NCI-H510A treated with DMSO at 0.1 percent for 48 hours (cell line): ENCODE measurements at regions not wholly inside any gene's neighbourhood (a gene's known extent, or its start where the extent isn't known, plus 50 kb on each side); places are given as distances from the start of the nearest gene placed in this dataset.
A peak's percentile ranks its signal among the peaks of the same experiment; 100 is the strongest.

ENCODE experiments used
- DNase-seq: peaks from one replicate; lab custom pipeline; 2025; lab: John Stamatoyannopoulos, UW

- no peak for DNase-seq
Measured at GRCh38 chr5:92930057-92930456, 651.0 kb downstream of the NR2F1-AS1 start.

- DNase-seq = peak; percentile 57
Measured at GRCh38 chr5:92927291-92927778, 653.7 kb downstream of the NR2F1-AS1 start.

DNA sequence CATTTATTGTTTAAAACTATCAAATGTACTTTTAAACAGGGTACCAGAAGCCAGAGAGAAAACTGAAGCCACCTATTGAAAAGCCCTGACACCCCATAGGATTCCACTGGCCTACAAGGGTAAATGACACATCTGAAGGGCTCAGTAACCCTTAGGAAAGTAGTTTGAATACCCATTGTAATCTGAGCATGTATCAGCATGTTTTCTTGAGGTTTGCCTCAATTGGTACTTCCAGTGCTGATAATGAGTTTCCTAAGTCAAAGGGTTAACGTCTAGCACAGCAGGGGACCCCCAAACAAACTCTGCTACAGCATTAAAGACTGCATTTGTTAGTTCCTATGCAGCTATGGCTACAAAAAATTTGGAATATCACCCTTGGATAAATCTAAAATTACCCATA is 657.1 kb downstream of the NR2F1-AS1 start:
- DNase-seq = no peak

DNA sequence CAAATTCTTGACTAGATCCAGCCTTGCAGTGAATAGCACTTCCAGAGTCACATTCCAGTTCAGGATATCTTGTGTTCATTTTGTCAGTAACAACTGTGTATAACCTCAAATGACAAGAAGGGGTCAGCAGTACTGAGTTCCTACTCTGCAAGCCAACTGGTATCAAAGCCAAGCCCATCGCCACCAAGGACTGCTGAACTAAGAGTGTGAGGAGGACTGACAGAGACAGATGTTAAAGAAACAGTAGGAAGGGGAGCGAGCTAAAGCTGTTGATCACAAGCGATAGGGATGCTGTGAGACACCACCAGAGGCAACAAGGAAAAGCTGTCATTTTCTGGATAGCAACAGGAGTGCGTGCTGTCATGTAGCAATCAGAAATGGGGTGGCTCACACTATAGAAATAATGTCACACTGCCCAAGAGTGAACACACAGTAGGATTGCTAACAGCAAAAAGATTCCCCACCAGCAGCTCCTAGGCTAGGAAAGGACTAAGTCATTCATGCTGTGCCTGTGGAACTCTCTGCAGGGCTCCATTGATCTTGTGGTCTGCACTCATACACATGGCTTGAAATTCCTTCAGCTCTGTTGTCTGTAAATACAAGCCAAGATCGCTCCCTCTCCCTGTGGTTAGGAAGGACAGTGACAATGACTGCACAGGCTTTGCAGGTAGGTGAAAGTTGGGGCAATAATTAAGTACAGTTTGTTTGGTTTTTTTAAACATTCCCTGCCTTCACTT is 658.6 kb downstream of the NR2F1-AS1 start:
- DNase-seq = no peak

DNA sequence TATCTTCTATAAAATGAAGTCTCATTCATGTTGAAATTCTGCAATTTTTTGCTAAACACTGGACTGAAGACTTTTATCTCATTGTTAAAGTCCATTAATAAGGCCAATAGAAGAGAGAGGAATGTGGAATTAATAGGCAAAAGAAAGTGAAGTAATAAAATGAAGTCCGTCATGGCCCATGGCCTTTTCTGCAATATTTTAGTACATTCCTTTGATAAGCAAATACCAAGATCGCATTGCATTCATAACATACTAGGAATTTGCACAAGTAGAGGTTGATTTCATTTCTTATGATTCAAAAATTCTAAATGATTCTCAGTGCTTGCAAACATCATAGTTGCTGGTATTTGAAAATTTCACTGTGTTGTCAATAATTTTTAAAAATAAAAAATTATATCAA is 664.0 kb downstream of the NR2F1-AS1 start:
- no peak for DNase-seq

GRCh38 chr5:92916036-92916435 is 665.0 kb downstream of the NR2F1-AS1 start:
- DNase-seq = no peak

DNA sequence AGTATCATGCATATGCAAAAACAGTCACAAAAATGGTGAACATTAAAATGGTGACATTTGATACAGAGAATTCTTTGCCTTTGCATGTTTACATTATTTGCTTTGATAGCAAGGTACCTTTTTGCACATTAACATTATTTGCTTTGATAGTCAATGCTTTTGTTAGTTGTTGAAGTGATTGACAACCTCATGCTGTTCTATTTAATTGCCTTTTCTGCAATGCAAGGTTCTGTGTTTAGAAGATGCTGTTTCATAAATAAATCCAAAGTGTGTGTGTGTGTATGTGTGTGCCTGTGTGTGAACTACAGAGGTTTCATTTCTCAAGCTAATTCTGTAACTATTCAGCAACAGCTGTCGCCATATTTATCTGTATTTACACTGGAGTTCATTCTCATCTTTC is 668.7 kb downstream of the NR2F1-AS1 start:
- no peak for DNase-seq

DNA sequence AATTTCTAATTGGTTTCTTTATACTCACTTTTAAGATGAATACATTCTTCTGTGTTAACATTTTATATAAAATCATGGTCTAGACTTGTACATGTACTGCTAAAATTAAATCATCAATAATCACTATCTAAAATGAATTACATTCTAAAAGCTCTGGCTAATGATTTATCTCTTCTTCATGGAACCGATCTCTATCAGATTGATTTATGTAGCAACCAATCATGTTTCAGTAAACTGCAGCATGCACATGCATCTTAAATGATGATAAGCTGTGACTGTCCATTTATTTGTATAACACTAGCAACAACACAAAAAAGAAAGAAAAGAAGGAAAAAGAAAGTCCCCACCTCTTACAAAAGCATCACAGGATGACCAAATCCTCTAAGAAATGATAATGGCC is 669.2 kb downstream of the NR2F1-AS1 start:
- DNase-seq = no peak

DNA sequence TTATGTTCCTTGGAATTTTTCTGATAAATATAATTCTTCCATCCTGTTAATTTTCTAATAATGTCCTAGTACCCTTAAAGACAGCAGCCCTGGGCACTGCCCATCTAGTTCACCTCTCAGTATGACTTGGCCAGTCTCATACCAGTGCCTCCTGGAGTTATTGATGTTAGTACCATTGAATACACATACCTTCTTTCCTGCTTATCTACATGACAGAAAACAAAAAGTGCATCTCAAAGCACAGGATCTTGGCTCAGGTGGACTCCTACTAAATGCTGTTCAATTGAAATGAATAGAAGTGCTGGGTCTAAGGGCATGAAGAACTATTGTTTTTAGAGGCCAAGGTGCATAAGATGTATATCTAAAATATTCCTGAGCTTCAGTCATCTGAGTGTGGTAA is 669.7 kb downstream of the NR2F1-AS1 start:
- DNase-seq = no peak

- DNase-seq = no peak
Measured at GRCh38 chr5:92909602-92909962, 671.4 kb downstream of the NR2F1-AS1 start.

DNA sequence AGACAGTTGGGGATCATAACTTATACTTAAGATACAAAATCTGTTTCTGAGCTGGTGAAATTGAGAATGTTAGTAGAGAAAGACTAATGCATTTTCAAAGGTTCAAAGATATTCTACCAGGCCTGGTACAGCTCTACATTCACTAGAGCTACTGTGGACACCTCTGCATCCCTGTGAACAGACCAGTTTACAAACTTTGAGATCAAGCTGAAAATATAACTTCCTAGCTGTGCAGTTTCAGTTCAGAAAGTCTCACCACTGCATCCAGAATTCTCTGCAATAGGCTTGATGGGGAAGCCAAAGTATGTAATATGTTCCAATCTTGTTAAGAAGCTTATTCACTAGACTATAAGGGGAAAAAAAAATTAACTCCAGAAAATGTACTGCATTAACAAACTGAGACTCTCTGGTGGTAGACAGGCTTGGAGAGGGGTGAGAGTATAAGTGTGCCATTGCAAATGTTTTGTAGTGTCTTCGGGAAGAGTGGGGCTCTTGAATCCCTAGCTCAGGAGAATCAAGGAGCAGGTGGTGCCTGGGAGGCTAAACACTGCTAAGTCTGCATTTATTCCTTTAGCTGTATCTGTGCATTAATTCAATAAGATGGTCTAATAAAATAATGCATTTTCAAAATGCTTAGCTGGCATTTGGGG is 671.9 kb downstream of the NR2F1-AS1 start:
- no peak for DNase-seq

- DNase-seq = no peak
Measured at GRCh38 chr5:92907938-92908606, 672.9 kb downstream of the NR2F1-AS1 start.

DNA sequence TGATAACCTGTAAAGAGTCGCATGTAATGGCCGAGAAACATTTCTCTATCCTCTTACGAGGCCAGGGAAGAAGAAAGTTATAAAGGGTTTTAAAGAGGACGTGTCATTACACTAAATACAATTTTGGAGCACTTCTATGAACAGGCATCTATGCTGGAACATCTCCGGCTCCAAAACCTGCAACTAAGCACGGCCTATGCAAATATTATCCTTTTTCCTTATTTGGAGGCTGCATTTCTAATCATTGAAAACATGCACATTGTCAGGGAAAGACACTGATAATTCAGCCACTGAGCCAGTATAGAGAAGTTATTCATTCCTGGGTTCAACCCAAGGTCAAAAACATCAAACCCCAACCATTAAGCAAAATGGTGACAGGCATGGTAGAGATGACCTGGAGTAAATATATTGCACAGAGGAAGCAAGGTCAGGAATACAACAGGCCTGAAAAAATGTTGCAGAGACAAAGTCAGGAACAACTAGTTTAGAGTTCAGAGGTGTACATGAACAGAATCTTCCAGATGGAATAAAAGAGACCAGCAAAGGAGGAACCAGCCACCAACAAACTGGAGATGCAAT is 674.1 kb downstream of the NR2F1-AS1 start:
- DNase-seq = no peak

DNA sequence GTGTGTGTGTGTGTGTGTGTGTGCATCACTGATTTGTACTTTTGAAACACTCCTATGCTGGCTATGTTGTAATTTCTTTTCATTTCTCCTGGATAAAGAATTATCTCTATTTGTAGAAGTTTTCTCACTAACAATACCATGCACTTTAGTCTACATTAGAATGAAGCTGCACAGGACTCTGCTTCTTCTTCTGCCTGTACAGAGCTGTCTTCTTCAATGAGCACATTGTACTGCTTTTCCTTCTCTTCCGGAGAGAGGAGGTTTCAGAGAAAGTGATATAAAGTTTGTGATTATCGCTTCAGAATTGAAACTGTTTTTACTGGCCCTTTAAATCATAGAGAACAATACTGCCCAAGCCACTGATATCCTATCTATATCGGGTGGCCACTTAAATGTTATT is 677.0 kb downstream of the NR2F1-AS1 start:
- no peak for DNase-seq

DNA sequence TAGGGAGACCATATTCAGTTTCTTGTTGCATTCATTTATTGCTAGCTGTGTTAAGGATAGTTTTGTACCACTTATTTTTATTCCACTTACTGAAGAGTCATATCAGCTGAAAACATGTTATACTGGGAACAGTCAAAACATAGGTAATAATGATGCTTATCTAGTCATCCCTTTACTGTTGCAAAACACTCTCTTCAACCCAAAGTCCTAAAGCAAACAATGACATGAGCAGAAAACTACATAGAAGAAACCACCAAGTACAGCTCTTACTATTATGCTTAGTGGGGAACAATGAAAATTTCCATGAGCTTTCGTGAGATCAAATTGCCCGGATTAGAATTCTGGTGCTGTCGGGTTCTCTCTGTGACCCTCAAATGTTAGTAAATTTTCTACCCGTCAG is 681.4 kb downstream of the NR2F1-AS1 start:
- no peak for DNase-seq

DNA sequence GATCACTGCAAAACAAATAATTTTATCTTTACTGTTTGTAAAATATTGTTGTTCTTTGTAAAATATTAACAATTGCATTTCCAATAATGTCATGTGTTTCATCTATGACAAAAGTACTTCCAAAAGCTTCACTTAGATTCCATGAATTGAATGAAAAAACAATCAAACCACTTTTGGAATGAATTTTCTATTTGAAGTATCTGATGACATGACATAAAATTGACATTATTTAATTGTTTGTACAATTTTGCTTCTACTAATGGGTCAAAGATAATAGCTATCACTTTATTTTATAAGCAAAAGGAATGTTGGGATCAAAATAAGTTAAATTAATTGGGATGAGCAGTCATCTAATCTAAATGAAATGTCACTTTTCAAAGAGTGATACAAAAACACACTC is 684.3 kb downstream of the NR2F1-AS1 start:
- DNase-seq = no peak

GRCh38 chr5:92890841-92891244 is 690.2 kb downstream of the NR2F1-AS1 start:
- no peak for DNase-seq

GRCh38 chr5:92889140-92889539 is 691.9 kb downstream of the NR2F1-AS1 start:
- DNase-seq = no peak

DNA sequence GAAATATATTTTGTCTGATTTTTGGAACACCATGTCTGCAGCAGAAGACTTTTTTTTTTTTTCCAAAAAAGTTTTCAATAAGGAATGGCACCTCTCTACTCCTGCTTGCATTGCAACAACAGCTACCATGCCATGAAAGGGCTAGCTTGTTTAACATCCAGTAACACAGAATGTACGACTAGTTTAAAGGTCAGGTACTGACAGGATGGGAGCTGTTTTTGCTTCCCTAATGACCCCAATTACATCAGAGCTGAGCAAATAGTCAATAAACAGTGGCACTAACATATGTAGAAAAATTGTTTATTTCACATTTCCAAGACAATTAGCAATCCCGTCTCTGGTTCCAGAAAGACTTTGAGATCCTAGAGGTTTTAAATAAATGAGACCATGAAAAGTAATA is 693.8 kb downstream of the NR2F1-AS1 start:
- no peak for DNase-seq

GRCh38 chr5:92886751-92887150 is 694.3 kb downstream of the NR2F1-AS1 start:
- DNase-seq = no peak

- DNase-seq = no peak
Measured at GRCh38 chr5:92885950-92886349, 695.1 kb downstream of the NR2F1-AS1 start.

DNA sequence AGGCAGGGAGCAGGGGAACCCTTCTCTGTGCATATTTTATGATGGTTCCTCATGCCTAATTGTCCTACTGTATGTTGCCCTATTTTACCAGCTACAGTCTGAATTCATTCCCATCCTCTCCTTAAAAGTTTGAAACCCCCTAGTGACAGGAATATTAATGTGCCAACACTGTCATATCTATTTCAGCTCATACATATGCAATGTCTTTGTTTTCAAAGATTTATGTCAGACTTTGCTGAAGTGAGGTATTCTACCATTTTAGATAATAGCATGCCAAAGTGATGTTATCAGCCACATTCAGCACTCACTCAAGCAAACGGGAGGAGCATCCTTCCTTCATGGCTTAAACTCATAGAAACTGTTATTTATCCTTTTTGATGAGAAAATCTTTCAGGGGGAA is 696.5 kb downstream of the NR2F1-AS1 start:
- DNase-seq = no peak
